ENCODE measurements at regions not wholly inside any gene's neighbourhood (a gene's known extent, or its start where the extent isn't known, plus 50 kb on each side); places are given as distances from the start of the nearest gene placed in this dataset.

DNA sequence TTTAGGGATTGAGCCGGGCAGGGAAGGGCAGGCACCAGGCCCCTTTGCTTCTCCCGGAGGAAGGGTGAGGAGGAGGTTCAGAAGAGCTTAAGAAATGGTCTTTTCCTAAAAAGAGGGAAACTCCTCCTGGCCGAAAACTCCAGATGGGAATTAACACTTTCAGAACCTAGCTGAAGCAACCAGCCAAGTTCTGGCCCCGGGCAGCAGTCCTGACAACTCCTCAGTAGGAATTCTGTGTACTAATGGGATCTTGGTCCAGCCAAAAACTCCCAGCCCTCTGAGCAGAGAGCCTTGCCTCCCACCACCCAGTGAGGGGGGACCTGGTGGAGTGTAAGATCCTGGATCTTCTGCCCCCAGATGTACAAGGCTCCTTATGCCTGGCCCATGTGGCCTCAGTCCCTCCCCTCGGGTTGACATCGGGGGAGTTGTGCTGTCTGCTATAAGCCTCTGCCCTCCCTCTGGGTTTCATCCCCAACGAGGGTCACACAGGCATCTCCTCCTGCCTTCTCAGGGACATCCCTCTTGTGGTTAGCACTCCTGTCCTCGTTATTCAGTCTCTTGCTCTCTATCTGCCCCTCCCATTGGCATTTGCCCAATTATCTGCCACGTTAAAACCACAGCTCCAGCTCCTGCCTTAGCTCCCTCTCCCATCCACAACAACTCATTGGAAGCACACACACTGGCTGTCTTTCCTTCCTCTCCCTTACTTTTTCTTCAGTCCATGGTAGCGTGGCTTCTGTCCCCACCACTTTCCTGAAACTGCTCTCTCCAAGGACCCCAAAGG lies 184.6 kb downstream of the CYP26B1 start (continued):
- TF ChIP-seq CEBPZ (IDR thresholded peaks at IDR 0.05; ENCODE audit: borderline replicate concordance, low read depth, low read length): no peak
- no peak for TF ChIP-seq HNRNPUL1 (IDR thresholded peaks at IDR 0.05; ENCODE audit: low read length)

- H3K36me3 ChIP-seq (ENCODE audit: control insufficient read depth, insufficient read depth, low read length): no peaks in the 10 kb centered on the region
- intact Hi-C loops (cut with micrococcal nuclease): no loop called here
- H3K27me3 ChIP-seq (ENCODE audit: control insufficient read depth in 2 of 2, insufficient read depth in 2 of 2, low read length in 2 of 2): no peaks in the 10 kb centered on the region; a peak in 1 of 5 replicates
- no peaks in the 10 kb centered on the region for H4K20me1 ChIP-seq (replicated peaks; ENCODE audit: control insufficient read depth, insufficient read depth, low read length)
- no peak overlapping the region for H3K4me2 ChIP-seq (ENCODE audit: insufficient read depth, low read length)
- no peak for ATAC-seq
- H3K4me1 ChIP-seq (replicated peaks in 1 of 2; ENCODE audit: control insufficient read depth in 2 of 2, insufficient read depth in 2 of 2, low read length in 2 of 2): no peaks in the 10 kb centered on the region
- ChIA-PET POLR2A (no interaction called here), CTCF (ENCODE audit: low intra/inter-chr PET ratio) (no interaction called here)
- no peaks in the 10 kb centered on the region for H3K9me1 ChIP-seq (ENCODE audit: control insufficient read depth, insufficient read depth, low read length)
- H3K9me3 ChIP-seq (replicated peaks; ENCODE audit: control insufficient read depth, insufficient read depth, low read depth, low read length): no peaks in the 10 kb centered on the region
- FAIRE-seq: no peak
- H2AFZ ChIP-seq (ENCODE audit: low read depth, low read length): no peak overlapping the region
- no peak overlapping the region for H3K4me3 ChIP-seq
- no peaks in the 10 kb centered on the region for H3K79me2 ChIP-seq (ENCODE audit: control insufficient read depth, insufficient read depth, low read length)
- DNase-seq (ENCODE audit: extremely low read depth in 1 of 4, low spot score in 3 of 4): no peak
- no peak overlapping the region; a peak in 1 of 4 replicates for H3K9ac ChIP-seq (ENCODE audit: insufficient read depth in 1 of 2, low read depth in 2 of 2, low read length in 2 of 2)
- in situ Hi-C loops (cut with MboI): no loop called here
- 0% methylated on average over 3 of the region's 3 CpGs for WGBS (ENCODE audit: insufficient coverage, low coverage, missing lambda C conversion rate)
- H3K27ac ChIP-seq (ENCODE audit: extremely low read depth, low read depth, low read length): no peak overlapping the region
- BruUV-seq (replicated peaks): no TSS peak
- TF ChIP-seq HMGXB4 (CRISPR knock-in tag; IDR thresholded peaks at IDR 0.05) (no peak), PYGO2 (tag; IDR thresholded peaks at IDR 0.05) (no peak), CREM (IDR thresholded peaks at IDR 0.05; ENCODE audit: low read depth) (no peak), SLC30A9 (CRISPR knock-in tag; IDR thresholded peaks at IDR 0.05) (no peak), TGIF2 (CRISPR knock-in tag; IDR thresholded peaks at IDR 0.05) (no peak), LARP7 (IDR thresholded peaks at IDR 0.05) (no peak), CLOCK (CRISPR knock-in tag; IDR thresholded peaks at IDR 0.05; ENCODE audit: borderline replicate concordance) (no peak), PHF20 (IDR thresholded peaks at IDR 0.05; ENCODE audit: partially characterized antibody) (no peak)
- TF ChIP-seq, protein P1, sequence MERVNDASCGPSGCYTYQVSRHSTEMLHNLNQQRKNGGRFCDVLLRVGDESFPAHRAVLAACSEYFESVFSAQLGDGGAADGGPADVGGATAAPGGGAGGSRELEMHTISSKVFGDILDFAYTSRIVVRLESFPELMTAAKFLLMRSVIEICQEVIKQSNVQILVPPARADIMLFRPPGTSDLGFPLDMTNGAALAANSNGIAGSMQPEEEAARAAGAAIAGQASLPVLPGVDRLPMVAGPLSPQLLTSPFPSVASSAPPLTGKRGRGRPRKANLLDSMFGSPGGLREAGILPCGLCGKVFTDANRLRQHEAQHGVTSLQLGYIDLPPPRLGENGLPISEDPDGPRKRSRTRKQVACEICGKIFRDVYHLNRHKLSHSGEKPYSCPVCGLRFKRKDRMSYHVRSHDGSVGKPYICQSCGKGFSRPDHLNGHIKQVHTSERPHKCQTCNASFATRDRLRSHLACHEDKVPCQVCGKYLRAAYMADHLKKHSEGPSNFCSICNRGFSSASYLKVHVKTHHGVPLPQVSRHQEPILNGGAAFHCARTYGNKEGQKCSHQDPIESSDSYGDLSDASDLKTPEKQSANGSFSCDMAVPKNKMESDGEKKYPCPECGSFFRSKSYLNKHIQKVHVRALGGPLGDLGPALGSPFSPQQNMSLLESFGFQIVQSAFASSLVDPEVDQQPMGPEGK (CRISPR knock-in tag; IDR thresholded peaks at IDR 0.05; ENCODE audit: borderline replicate concordance): no peak
Measured at GRCh38 chr2:71962350-71962749, 185.3 kb downstream of the CYP26B1 start.

Data from K562 (cell line).